Endodermal cell (in vitro differentiated cells): ENCODE measurements at regions not wholly inside any gene's neighbourhood (a gene's known extent, or its start where the extent isn't known, plus 50 kb on each side); places are given as distances from the start of the nearest gene placed in this dataset.

Source experiments
- DNase-seq: peaks from one replicate; pipeline ENCODE4 v3.0.0-alpha.2; 2017
- H3K27ac ChIP-seq: 2 replicates; pipeline ENCODE4 v1.5.1; 2013; ENCODE audit warnings: mild to moderate bottlenecking, low read depth, low read length, moderate library complexity
- H3K27me3 ChIP-seq: 2 replicates; pipeline ENCODE4 v1.6.1; 2013; ENCODE audit warnings: mild to moderate bottlenecking, low read length, moderate library complexity; ENCODE audit not compliant: insufficient read depth, control insufficient read depth, poor library complexity, severe bottlenecking
- H3K36me3 ChIP-seq: 2 replicates; pipeline ENCODE4 v1.7.0; 2013; ENCODE audit warnings: mild to moderate bottlenecking, low read length, moderate library complexity; ENCODE audit not compliant: control insufficient read depth, insufficient read depth
- H3K4me1 ChIP-seq: one replicate; pipeline ENCODE4 v1.7.0; 2013; ENCODE audit warnings: low read length; ENCODE audit not compliant: control insufficient read depth, insufficient read depth
- H3K4me3 ChIP-seq: 2 replicates; pipeline ENCODE4 v1.5.1; 2013; ENCODE audit warnings: mild to moderate bottlenecking, low read length, moderate library complexity
- H3K9ac ChIP-seq: 2 replicates; pipeline ENCODE4 v1.6.1; 2013; ENCODE audit warnings: mild to moderate bottlenecking, low read length, moderate library complexity; ENCODE audit not compliant: poor library complexity, severe bottlenecking; ENCODE audit errors: extremely low read depth
- H3K9me3 ChIP-seq: 2 replicates; pipeline ENCODE4 v1.6.1; 2013; ENCODE audit warnings: mild to moderate bottlenecking, low read length, moderate library complexity; ENCODE audit not compliant: control insufficient read depth
- H3K27ac Mint-ChIP-seq: 2 replicates; pipeline ENCODE4 v1.8.0; 2020; ENCODE audit warnings: mixed read lengths
- H3K27me3 Mint-ChIP-seq: 2 replicates; pipeline ENCODE4 v1.8.0; 2021; ENCODE audit warnings: mild to moderate bottlenecking, mixed read lengths; ENCODE audit not compliant: insufficient read depth
- H3K36me3 Mint-ChIP-seq: 2 replicates; pipeline ENCODE4 v1.8.0; 2020; ENCODE audit warnings: low read depth, mixed read lengths
- H3K4me1 Mint-ChIP-seq: 2 replicates; pipeline ENCODE4 v1.8.0; 2020; ENCODE audit warnings: mixed read lengths
- H3K4me3 Mint-ChIP-seq: 2 replicates; pipeline ENCODE4 v1.8.0; 2020; ENCODE audit warnings: mild to moderate bottlenecking, moderate library complexity, mixed read lengths
- H3K9me3 Mint-ChIP-seq: 2 replicates; pipeline ENCODE4 v1.8.0; 2020; ENCODE audit warnings: mild to moderate bottlenecking, mixed read lengths
- WGBS, 2 experiments: methylation state at CpG; one replicate each; pipeline versions ENCODE4 v1.1.5 to v1.1.7; 2013; ENCODE audit warnings: missing lambda C conversion rate in 2 of 2, mixed read lengths in 1 of 2; ENCODE audit not compliant: insufficient coverage in 1 of 2, insufficient read length in 1 of 2; 5-methylcytosine and 5-hydroxymethylcytosine counted together
- TF ChIP-seq, protein P1 (sequence below): fragments of 200-600 bp; sonication (generic); conservative IDR thresholded peaks from 2 replicates; pipeline ENCODE4 v1.5.0; 2021; ENCODE audit warnings: antibody characterized with exemption, mild to moderate bottlenecking

DNA sequence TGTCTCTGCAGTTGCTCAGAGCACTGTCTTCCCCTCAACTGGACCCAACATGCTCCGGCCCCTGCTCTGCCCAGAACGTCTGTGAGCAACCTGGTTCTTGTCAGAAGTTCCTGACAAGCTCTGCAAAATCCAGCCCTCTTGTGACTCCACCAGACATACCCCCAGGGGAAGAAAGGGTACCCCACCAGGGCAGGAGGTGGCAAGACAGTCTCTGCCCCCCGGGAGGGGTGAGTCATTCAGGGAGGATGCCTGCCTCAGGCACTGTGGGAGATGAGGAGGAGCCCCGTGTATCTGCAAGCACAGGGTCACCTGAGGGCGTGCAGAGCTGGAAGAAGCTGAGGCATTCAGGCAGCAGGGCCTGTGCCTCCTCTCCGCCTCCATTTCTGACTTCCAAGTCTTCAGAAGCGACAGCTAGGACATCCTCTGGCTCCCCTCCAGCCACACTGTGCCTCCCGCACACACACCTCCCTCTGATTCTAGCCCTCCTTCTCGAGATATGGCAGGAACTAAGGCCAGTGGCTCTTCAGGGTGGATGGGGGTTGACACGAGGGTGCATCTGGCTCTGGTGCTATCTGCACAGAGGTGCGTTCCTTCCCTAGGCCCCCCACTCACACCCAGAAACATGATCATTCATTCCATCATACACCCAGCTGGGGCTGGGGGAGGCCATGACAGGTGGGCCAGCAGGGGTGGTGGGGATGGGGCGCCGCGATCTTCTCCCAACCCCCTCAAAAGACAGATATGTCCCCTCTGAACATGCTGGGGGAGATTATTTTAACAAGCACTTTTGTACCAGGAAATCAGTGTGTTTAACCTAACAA, 222.2 kb downstream of the CYP26B1 start:
- Histone ChIP-seq H3K9me3 (no peaks in the 10 kb centered on the region), H3K9ac (no peak overlapping the region), H3K27ac (no peak overlapping the region), H3K36me3 (no peaks in the 10 kb centered on the region), H3K4me3 (no peak overlapping the region), H3K4me1 (no peaks in the 10 kb centered on the region), H3K27me3 (no peaks in the 10 kb centered on the region)
- no peaks in the 10 kb centered on the region for H3K9me3 Mint-ChIP-seq
- H3K27me3 Mint-ChIP-seq, result peaks cover 4% of the 10 kb centered on the region
- H3K4me1 Mint-ChIP-seq, result no peaks in the 10 kb centered on the region
- TF ChIP-seq, protein P1, sequence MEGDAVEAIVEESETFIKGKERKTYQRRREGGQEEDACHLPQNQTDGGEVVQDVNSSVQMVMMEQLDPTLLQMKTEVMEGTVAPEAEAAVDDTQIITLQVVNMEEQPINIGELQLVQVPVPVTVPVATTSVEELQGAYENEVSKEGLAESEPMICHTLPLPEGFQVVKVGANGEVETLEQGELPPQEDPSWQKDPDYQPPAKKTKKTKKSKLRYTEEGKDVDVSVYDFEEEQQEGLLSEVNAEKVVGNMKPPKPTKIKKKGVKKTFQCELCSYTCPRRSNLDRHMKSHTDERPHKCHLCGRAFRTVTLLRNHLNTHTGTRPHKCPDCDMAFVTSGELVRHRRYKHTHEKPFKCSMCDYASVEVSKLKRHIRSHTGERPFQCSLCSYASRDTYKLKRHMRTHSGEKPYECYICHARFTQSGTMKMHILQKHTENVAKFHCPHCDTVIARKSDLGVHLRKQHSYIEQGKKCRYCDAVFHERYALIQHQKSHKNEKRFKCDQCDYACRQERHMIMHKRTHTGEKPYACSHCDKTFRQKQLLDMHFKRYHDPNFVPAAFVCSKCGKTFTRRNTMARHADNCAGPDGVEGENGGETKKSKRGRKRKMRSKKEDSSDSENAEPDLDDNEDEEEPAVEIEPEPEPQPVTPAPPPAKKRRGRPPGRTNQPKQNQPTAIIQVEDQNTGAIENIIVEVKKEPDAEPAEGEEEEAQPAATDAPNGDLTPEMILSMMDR, result no peak
- DNase-seq, result peak; percentile 49
- H3K4me3 Mint-ChIP-seq, result no peak overlapping the region
- H3K36me3 Mint-ChIP-seq, result no peaks in the 10 kb centered on the region
- H3K27ac Mint-ChIP-seq, result no peak overlapping the region
- 80 to 88% methylated on average over 5 to 14 of the region's 14 CpGs for WGBS, 2 experiments

DNA sequence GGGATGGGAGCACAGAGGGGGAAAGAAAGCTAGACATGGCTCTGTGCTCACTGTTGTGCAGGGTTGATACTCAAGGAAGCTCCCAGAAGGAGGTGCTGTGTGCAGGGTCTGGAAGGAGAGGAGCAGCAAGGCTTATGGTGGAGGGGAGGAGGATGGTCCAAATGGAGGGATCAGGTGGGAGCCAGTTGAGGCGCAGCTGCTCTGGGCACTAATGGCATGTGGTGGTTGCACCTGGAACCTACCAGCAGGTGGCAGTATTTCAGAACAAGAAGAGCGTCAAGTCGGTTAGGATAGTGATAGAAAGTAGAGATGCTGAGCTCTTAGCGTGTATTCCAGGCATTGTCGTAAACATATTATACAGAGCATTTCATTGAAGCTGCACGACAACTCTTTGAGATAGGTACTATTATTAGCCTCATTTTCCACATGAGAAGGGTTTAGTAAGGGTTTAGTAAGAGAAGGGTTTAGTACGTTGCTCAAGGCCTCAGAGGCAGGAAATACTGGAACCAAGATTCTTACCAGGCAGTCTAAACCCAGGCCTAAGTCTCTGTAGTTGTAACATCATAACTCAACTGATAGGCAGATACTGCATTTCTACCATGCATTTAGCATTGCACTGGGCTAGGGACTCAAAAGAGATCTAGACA, 223.7 kb downstream of the CYP26B1 start:
- Mint-ChIP-seq H3K27ac (no peak overlapping the region), H3K27me3 (peaks cover 4% of the 10 kb centered on the region), H3K4me3 (no peak overlapping the region), H3K9me3 (peaks cover 6% of the 10 kb centered on the region), H3K36me3 (no peaks in the 10 kb centered on the region), H3K4me1 (no peaks in the 10 kb centered on the region)
- 38 to 43% methylated on average over 4 to 7 of the region's 7 CpGs for WGBS, 2 experiments
- H3K27me3 ChIP-seq, result no peaks in the 10 kb centered on the region
- no peaks in the 10 kb centered on the region for H3K4me1 ChIP-seq
- DNase-seq, result peak; percentile 94
- H3K4me3 ChIP-seq, result no peak overlapping the region
- no peak overlapping the region for H3K27ac ChIP-seq
- TF ChIP-seq, protein P1, result peak; percentile 94
- peaks cover 1% of the 10 kb centered on the region for H3K9me3 ChIP-seq
- no peaks in the 10 kb centered on the region for H3K36me3 ChIP-seq
- no peak overlapping the region for H3K9ac ChIP-seq

DNA sequence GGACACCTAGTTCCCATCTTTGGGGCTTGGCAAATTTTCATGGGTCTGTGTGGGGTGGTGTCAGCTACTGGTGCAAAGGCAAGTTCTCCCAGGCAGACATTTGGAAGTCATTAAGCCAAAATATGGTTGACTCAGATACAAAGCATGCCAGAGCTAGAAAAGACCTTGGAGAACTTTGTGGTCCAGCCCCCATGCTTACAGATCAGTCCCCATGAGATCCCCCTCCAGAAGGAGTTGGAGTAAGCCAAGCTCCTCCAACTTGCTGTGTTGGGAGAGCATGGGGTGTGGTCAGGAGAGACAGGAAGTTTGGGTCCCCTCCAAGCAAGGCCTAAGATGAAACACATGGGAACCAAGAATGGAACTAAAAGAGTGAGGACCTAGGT, 224.5 kb downstream of the CYP26B1 start:
- Histone ChIP-seq H3K27me3 (no peaks in the 10 kb centered on the region), H3K36me3 (no peaks in the 10 kb centered on the region), H3K27ac (no peak overlapping the region), H3K4me3 (no peak overlapping the region), H3K9ac (no peak overlapping the region), H3K4me1 (no peaks in the 10 kb centered on the region), H3K9me3 (peaks cover 10% of the 10 kb centered on the region)
- H3K27me3 Mint-ChIP-seq, result peaks cover 4% of the 10 kb centered on the region
- H3K4me3 Mint-ChIP-seq, result no peak overlapping the region
- H3K4me1 Mint-ChIP-seq, result no peaks in the 10 kb centered on the region
- H3K27ac Mint-ChIP-seq, result no peak overlapping the region
- H3K9me3 Mint-ChIP-seq, result peaks cover 11% of the 10 kb centered on the region
- no peaks in the 10 kb centered on the region for H3K36me3 Mint-ChIP-seq
- DNase-seq, result peak; percentile 31
- TF ChIP-seq, protein P1, result no peak
